HG03354 (cell line): ENCODE measurements at regions not wholly inside any gene's neighbourhood (a gene's known extent, or its start where the extent isn't known, plus 50 kb on each side); places are given as distances from the start of the nearest gene placed in this dataset.
"Not testable (repeated sequence)": the region's sequence is repeated elsewhere in the genome, so short reads cannot be mapped to it uniquely, and the experiment has no call there.

ENCODE experiments used
- ATAC-seq: cut with Tn5 transposase; IDR thresholded peaks from one replicate; pipeline ENCODE4 v1.9.1; 2021; ENCODE audit warnings: mild to moderate bottlenecking; ENCODE audit not compliant: unreplicated experiment, poor library complexity, severe bottlenecking

GRCh38 chr5:1642221-1642620, 118.5 kb upstream of the LPCAT1 start:
- ATAC-seq, result no peak

GRCh38 chr5:1641560-1642166, 117.9 kb upstream of the LPCAT1 start:
- peak; percentile 84 for ATAC-seq

GRCh38 chr5:1641041-1641440, 117.3 kb upstream of the LPCAT1 start:
- no peak for ATAC-seq

GRCh38 chr5:1640421-1640881, 116.7 kb upstream of the LPCAT1 start:
- no peak for ATAC-seq

DNA sequence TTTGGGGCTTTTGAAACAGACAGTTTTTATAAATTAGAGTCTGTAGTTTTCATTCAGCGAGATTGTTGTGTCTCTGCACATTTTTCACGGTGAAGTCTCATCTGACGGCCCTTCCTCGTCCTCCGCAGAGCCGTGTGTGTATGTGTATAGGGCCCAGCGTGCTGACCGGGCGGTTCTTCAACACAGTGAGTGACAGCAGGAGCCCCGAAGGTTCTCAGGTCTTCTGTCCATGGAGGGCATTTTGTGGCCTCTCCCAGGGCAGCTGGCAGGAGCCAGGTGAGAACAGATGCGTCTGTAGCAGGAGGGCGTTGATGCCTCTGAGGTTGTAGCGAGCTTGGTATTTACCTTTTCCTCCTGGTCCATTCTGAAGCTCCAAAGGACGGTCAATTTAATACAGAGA, 116.0 kb upstream of the LPCAT1 start:
- ATAC-seq, result no peak

GRCh38 chr5:1638658-1639400, 115.1 kb upstream of the LPCAT1 start:
- ATAC-seq, result no peak

GRCh38 chr5:1637639-1638481, 114.1 kb upstream of the LPCAT1 start:
- no peak for ATAC-seq

GRCh38 chr5:1636981-1637638, 113.3 kb upstream of the LPCAT1 start:
- ATAC-seq, result no peak

DNA sequence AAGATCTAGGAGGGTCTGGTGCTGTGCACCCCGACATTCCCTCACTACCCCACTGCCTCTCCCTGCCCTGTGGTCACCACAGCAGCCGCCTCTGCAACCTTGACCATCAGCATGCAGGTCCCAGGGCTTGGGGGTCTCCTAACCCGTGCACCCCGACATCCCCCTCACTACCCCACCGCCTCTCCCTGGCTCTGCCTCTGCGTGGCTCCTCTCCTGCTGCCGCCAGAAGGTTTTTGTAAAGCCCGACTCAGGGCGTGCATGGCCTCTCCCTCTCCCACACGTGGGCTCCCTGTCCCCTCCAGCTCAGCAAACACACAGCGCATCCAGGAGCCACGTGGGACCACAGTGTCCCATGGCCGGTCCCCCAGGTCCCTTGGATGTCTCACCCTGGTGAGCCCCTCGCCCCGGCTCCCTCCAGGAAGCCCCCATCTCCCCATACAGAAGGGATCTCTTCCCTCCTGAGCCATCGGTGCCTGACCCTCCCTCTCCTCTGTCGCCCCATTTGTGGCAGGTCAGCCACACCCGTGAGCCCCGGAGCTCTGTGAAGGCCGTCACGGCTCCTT, 112.5 kb upstream of the LPCAT1 start:
- ATAC-seq, result not testable (repeated sequence)

GRCh38 chr5:1635477-1635876, 111.7 kb upstream of the LPCAT1 start:
- not testable (repeated sequence) for ATAC-seq

GRCh38 chr5:1634337-1634661, 110.5 kb upstream of the LPCAT1 start:
- peak; percentile 5 for ATAC-seq

GRCh38 chr5:1633605-1634336, 110.0 kb upstream of the LPCAT1 start:
- peak; percentile 96 for ATAC-seq

DNA sequence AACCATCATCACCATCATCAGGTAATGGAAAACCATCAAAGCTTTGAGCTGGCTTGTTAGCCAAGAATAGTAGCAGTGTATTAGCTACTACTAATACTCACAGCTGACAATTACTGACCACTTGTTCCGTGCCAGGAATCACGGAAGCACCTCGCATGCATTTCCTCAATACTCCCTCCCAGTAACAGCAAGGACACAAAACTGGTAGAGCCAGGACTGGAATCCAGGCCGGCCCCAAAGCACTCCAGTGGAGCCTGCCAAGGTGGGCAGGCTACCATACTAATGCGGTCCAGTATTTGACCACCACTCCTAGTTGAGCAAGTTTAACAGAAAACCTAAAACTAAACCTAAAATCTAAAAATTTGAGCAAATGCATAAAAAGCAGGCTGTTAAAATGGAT, 107.2 kb upstream of the LPCAT1 start:
- not testable (repeated sequence) for ATAC-seq

GRCh38 chr5:1626397-1626796, 102.6 kb upstream of the LPCAT1 start:
- ATAC-seq, result not testable (repeated sequence)

DNA sequence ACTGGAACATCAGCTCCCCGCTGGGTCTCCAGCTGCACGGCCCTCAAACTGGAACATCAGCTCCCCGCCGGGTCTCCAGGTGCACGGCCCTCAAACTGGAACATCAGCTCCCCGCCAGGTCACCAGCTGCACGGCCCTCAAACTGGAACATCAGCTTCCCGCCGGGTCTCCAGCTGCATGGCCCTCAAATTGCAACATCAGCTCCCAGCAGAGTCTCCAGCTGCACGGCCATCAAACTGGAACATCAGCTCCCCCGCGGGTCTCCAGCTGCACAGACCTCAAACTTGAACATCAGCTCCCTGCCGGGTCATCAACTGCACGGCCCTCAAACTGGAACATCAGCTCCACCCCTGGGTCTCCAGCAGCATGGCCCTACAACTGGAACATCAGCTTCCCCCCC, 95.8 kb upstream of the LPCAT1 start:
- not testable (repeated sequence) for ATAC-seq

DNA sequence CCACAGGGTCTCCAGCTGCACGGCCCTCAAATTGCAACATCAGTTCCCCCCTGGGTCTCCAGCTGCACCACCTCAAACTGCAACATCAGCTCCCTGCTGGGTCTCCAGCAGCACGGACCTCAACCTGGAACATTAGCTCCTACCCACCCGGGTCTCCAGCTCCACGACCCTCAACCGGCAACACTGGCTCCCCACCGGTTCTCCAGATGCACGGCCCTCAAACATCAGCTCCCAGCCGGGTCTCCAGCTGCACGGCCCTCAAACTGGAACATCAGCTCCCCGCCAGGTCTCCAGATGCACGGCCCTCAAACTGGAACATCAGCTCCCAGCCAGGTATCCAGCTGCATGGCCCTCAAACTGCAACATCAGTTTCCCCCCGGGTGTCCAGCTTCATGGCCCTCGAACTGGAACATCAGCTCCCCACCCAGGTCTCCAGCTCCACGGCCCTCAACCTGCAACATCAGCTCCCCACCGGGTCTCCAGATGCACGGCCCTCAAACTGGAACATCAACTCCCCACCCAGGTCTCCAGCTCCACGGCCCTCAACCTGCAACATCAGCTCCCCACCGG, 94.6 kb upstream of the LPCAT1 start:
- not testable (repeated sequence) for ATAC-seq

DNA sequence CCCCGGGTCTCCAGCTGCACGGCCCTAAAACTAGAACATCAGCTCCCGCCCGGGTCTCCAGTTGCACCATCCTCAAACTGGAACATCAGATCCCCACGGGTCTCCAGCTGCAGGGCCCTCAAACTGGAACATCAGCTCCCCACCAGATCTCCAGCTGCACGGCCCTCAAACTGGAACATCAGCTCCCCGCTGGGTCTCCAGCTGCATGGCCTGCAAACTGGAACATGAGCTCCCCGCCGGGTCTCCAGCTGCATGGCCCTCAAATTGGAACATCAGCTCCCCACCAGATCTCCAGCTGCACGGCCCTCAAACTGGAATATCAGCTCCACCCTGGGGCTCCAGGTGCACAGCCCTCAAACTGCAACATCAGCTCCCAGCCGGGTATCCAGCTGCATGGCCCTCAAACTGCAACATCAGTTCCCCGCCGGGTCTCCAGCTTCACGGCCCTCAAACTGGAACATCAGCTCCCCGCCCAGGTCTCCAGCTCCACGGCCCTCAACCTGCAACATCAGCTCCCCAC, 93.5 kb upstream of the LPCAT1 start:
- ATAC-seq, result not testable (repeated sequence)

- not testable (repeated sequence) for ATAC-seq
Measured at GRCh38 chr5:1613515-1613914, 89.8 kb upstream of the LPCAT1 start.

DNA sequence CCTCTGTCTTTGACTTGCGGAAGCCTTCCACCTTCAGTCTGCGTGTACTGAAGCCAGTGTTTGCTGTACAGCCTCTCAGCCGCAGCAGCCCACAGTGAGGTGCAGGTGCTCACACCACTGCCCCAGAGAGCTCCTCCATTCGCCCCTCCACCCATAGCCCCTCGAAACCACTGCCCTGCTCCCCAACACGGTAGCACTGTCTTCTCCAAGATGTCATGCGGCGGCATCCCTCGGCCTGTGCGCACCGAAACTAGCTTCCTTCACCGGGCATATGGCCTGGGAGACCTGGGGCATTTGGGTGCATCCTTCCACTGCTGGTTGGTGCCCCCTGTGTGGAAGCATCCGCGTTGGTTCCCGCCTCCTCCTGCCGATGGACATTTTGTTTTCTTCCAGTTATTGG, 86.8 kb upstream of the LPCAT1 start:
- ATAC-seq, result not testable (repeated sequence)
